OCI-LY7 (cell line): ENCODE measurements at regions not wholly inside any gene's neighbourhood (a gene's known extent, or its start where the extent isn't known, plus 50 kb on each side); places are given as distances from the start of the nearest gene placed in this dataset.

Experiments
- BruUV-seq: library from RNA; stranded (reverse); fragments of 400-500 nt; replicated peaks from 2 replicates; lab custom pipeline; 2021; lab: Mats Ljungman, UMichigan
- CTCF ChIA-PET: fragments of 300-600 bp; sonication (Branson Sonifier 250); formaldehyde crosslinking; loops from one replicate; lab custom pipeline; 2022; ENCODE audit warnings: antibody characterized with exemption; ENCODE audit not compliant: unreplicated experiment; lab: Charles Lee
- POLR2A ChIA-PET: fragments of 300-600 bp; sonication (Branson Sonifier 250); formaldehyde crosslinking; loops from one replicate; lab custom pipeline; 2022; ENCODE audit warnings: antibody characterized with exemption; lab: Charles Lee
- DNase-seq: peaks from one replicate; pipeline ENCODE4 v3.0.0-alpha.2; 2015; ENCODE audit warnings: low spot score
- H2AFZ ChIP-seq: fragments of 200-600 bp; sonication (generic), shearing (Covaris generic); 2 replicates; pipeline ENCODE4 v1.6.1; 2014; ENCODE audit warnings: mild to moderate bottlenecking, antibody characterized with exemption, low read length, moderate library complexity
- H3K27ac ChIP-seq: fragments of 200-600 bp; sonication (generic); 2 replicates; pipeline ENCODE4 v1.5.1; 2014; ENCODE audit warnings: mixed run types, low read depth, mild to moderate bottlenecking, moderate library complexity, low read length, inconsistent platforms; ENCODE audit not compliant: poor library complexity, severe bottlenecking
- H3K36me3 ChIP-seq: fragments of 200-600 bp; sonication (generic); 2 replicates; pipeline ENCODE4 v1.6.1; 2014; ENCODE audit warnings: mild to moderate bottlenecking, antibody characterized with exemption, low read length, moderate library complexity, mixed read lengths; ENCODE audit not compliant: insufficient read depth
- H3K4me1 ChIP-seq: fragments of 200-600 bp; sonication (generic); 2 replicates; pipeline ENCODE4 v1.5.1; 2014; ENCODE audit warnings: mild to moderate bottlenecking, low read length; ENCODE audit not compliant: insufficient read depth, poor library complexity, severe bottlenecking
- H3K4me2 ChIP-seq: fragments of 200-600 bp; sonication (generic); 2 replicates; pipeline ENCODE4 v1.6.1; 2014; ENCODE audit warnings: mild to moderate bottlenecking, low read length
- H3K4me3 ChIP-seq: fragments of 200-600 bp; sonication (generic); 2 replicates; pipeline ENCODE4 v1.5.1; 2014; ENCODE audit warnings: mild to moderate bottlenecking, low read depth, low read length; ENCODE audit not compliant: poor library complexity, severe bottlenecking
- H3K79me2 ChIP-seq: fragments of 200-600 bp; sonication (generic); 2 replicates; pipeline ENCODE4 v1.6.1; 2016; ENCODE audit warnings: low read depth, mild to moderate bottlenecking, low read length, moderate library complexity, mixed read lengths; ENCODE audit not compliant: insufficient read depth
- H3K9me2 ChIP-seq: fragments of 200-600 bp; sonication (generic); 2 replicates; pipeline ENCODE4 v1.6.1; 2016; ENCODE audit warnings: mild to moderate bottlenecking, low read length, mixed read lengths; ENCODE audit not compliant: insufficient read depth
- H3K9me3 ChIP-seq: fragments of 200-600 bp; sonication (generic); 2 replicates; pipeline ENCODE4 v1.6.1; 2014; ENCODE audit warnings: mild to moderate bottlenecking, mixed run types, low read length, mixed read lengths
- H4K20me1 ChIP-seq: fragments of 200-600 bp; sonication (generic); 2 replicates; pipeline ENCODE4 v1.6.1; 2014; ENCODE audit warnings: mild to moderate bottlenecking, antibody characterized with exemption, low read length, moderate library complexity, mixed read lengths; ENCODE audit not compliant: insufficient read depth
- CTCF ChIP-seq: fragments of 200-600 bp; sonication (generic); conservative IDR thresholded peaks from 2 replicates; pipeline ENCODE4 v1.5.1; 2014; ENCODE audit warnings: mild to moderate bottlenecking, antibody characterized with exemption, low read length, moderate library complexity, mixed read lengths
- EZH2phosphoT487 ChIP-seq: fragments of 200-600 bp; sonication (generic); IDR thresholded peaks from 2 replicates; pipeline ENCODE4 v1.6.1; 2018; ENCODE audit warnings: low read depth, borderline replicate concordance, mild to moderate bottlenecking, mixed run types, antibody characterized with exemption, low read length, moderate library complexity, mixed read lengths
- intact Hi-C: fragments of 100-400 bp; cut with micrococcal nuclease; formaldehyde crosslinking; loops from one replicate; pipeline ENCODE4 v1.10.0; 2022; ENCODE audit not compliant: unreplicated experiment

GRCh38 chr2:58727981-58728656 lies 487.0 kb upstream of the FANCL start:
- no peaks in the 10 kb centered on the region for H3K9me3 ChIP-seq
- no peak overlapping the region for H3K4me3 ChIP-seq
- CTCF ChIA-PET, result no interaction called here
- POLR2A ChIA-PET, result interaction anchor here (0.5 kb wide), 1 partner anchor 904 kb away, joined by 3 read pairs; no protein-coding TSS in a partner anchor
- no peak overlapping the region for H3K27ac ChIP-seq
- TF ChIP-seq CTCF (no peak), EZH2phosphoT487 (no peak)
- no peaks in the 10 kb centered on the region for H3K4me1 ChIP-seq
- BruUV-seq, result no TSS peak
- no peak overlapping the region for H2AFZ ChIP-seq
- no peaks in the 10 kb centered on the region for H3K9me2 ChIP-seq
- DNase-seq, result no peak
- H3K36me3 ChIP-seq, result no peaks in the 10 kb centered on the region
- H3K4me2 ChIP-seq, result no peak overlapping the region
- no peaks in the 10 kb centered on the region for H3K79me2 ChIP-seq
- intact Hi-C loops, result no loop called here
- H4K20me1 ChIP-seq, result no peaks in the 10 kb centered on the region; the same call in 1 of the 2 replicates

GRCh38 chr2:58721912-58722591 lies 480.9 kb upstream of the FANCL start:
- Histone ChIP-seq H3K4me1 (no peaks in the 10 kb centered on the region), H3K27ac (no peak overlapping the region), H3K36me3 (no peaks in the 10 kb centered on the region), H3K9me3 (no peaks in the 10 kb centered on the region), H3K4me2 (no peak overlapping the region), H3K9me2 (no peaks in the 10 kb centered on the region), H4K20me1 (no peaks in the 10 kb centered on the region), H3K4me3 (no peak overlapping the region), H3K79me2 (no peaks in the 10 kb centered on the region), H2AFZ (no peak overlapping the region)
- CTCF ChIA-PET, result no interaction called here
- intact Hi-C loops, result no loop called here
- BruUV-seq, result no TSS peak
- POLR2A ChIA-PET, result interaction anchor here (0.7 to 0.9 kb wide), 2 partner anchors 10 to 128 kb away, joined by 3 to 4 read pairs; no protein-coding TSS in a partner anchor
- DNase-seq, result no peak
- TF ChIP-seq EZH2phosphoT487 (no peak), CTCF (no peak)
